ENCODE measurements at regions not wholly inside any gene's neighbourhood (a gene's known extent, or its start where the extent isn't known, plus 50 kb on each side); places are given as distances from the start of the nearest gene placed in this dataset.

DNA sequence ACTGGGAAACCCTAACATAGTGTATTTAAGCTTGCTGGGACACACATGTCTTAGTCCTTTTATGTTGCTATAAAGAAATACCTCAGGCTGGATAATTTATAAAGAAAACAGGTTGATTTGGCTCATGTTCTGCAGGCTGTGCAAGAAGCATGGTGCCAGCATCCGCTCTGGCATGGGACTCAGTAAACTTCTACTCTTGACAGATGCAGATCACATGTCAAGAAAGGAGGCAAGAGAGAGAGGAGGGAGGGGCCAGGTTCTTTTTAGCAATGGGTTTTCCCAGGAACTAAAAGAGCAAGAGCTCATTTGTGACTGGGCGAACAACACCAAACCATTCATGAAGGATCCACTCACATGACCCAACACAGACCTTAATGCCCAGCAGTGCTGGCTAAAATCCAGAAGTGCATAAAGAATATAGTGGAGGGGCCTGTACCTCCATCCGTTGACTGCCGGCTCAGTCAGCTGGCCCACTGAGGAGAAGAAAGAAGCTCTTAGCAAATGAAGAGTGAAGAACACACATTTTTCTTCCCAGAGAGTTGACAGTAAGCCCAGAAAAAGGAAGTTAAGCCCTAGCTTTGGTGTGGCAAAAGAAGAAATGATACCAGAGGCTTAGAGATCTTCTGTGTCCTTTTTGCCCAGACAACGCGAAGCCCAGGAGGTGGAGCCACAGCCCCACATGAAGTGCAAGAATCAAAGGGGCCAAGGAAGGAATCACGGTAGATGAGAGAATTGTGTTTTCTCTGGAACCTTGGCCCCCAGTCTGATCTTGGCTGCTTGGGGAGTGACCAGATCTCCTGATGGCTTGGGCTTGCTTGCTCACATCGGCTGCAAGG, 183.5 kb upstream of the FAM98A start:
- Histone ChIP-seq H3K4me1 (ENCODE audit: control insufficient read depth, insufficient read depth, low read length, poor library complexity, severe bottlenecking) (no peaks in the 10 kb centered on the region), H3K9me3 (ENCODE audit: control insufficient read depth, low read length) (no peaks in the 10 kb centered on the region), H3K27ac (ENCODE audit: low read depth, low read length, severe bottlenecking) (no peak overlapping the region), H3K36me3 (ENCODE audit: control insufficient read depth, insufficient read depth, low read length) (no peaks in the 10 kb centered on the region), H3K4me3 (ENCODE audit: extremely low read depth, insufficient read depth, low read length, poor library complexity, severe bottlenecking) (no peak overlapping the region)
- 77 to 80% methylated on average over 6 of the region's 8 CpGs for WGBS, 2 experiments (ENCODE audit: insufficient coverage in 2 of 2)

- Histone ChIP-seq H3K4me3 (ENCODE audit: extremely low read depth, insufficient read depth, low read length, poor library complexity, severe bottlenecking) (no peak overlapping the region), H3K9me3 (ENCODE audit: control insufficient read depth, low read length) (peaks cover 5% of the 10 kb centered on the region), H3K4me1 (ENCODE audit: control insufficient read depth, insufficient read depth, low read length, poor library complexity, severe bottlenecking) (no peaks in the 10 kb centered on the region), H3K27ac (ENCODE audit: low read depth, low read length, severe bottlenecking) (no peak overlapping the region), H3K36me3 (ENCODE audit: control insufficient read depth, insufficient read depth, low read length) (no peaks in the 10 kb centered on the region)
- 80 to 100% methylated on average over 1 to 2 of the region's 3 CpGs for WGBS, 2 experiments (ENCODE audit: insufficient coverage in 2 of 2)
Measured at GRCh38 chr2:33777786-33778185, 178.7 kb upstream of the FAM98A start.

- H3K36me3 ChIP-seq (ENCODE audit: control insufficient read depth, insufficient read depth, low read length) = no peaks in the 10 kb centered on the region
- no peak overlapping the region for H3K27ac ChIP-seq (ENCODE audit: low read depth, low read length, severe bottlenecking)
- no peaks in the 10 kb centered on the region for H3K4me1 ChIP-seq (ENCODE audit: control insufficient read depth, insufficient read depth, low read length, poor library complexity, severe bottlenecking)
- no peak overlapping the region for H3K4me3 ChIP-seq (ENCODE audit: extremely low read depth, insufficient read depth, low read length, poor library complexity, severe bottlenecking)
- 92 to 95% methylated on average over 17 to 18 of the region's 21 CpGs for WGBS, 2 experiments (ENCODE audit: insufficient coverage in 2 of 2)
- H3K9me3 ChIP-seq (ENCODE audit: control insufficient read depth, low read length) = peaks cover 5% of the 10 kb centered on the region
Measured at GRCh38 chr2:33775306-33775705, 176.2 kb upstream of the FAM98A start.

GRCh38 chr2:33770023-33770422, 170.9 kb upstream of the FAM98A start:
- 93 to 100% methylated on average over 2 of the region's 2 CpGs for WGBS, 2 experiments (ENCODE audit: insufficient coverage in 2 of 2)
- Histone ChIP-seq H3K27ac (ENCODE audit: low read depth, low read length, severe bottlenecking) (no peak overlapping the region), H3K36me3 (ENCODE audit: control insufficient read depth, insufficient read depth, low read length) (no peaks in the 10 kb centered on the region), H3K9me3 (ENCODE audit: control insufficient read depth, low read length) (peaks cover under 1% of the 10 kb centered on the region), H3K4me3 (ENCODE audit: extremely low read depth, insufficient read depth, low read length, poor library complexity, severe bottlenecking) (no peak overlapping the region), H3K4me1 (ENCODE audit: control insufficient read depth, insufficient read depth, low read length, poor library complexity, severe bottlenecking) (no peaks in the 10 kb centered on the region)

DNA sequence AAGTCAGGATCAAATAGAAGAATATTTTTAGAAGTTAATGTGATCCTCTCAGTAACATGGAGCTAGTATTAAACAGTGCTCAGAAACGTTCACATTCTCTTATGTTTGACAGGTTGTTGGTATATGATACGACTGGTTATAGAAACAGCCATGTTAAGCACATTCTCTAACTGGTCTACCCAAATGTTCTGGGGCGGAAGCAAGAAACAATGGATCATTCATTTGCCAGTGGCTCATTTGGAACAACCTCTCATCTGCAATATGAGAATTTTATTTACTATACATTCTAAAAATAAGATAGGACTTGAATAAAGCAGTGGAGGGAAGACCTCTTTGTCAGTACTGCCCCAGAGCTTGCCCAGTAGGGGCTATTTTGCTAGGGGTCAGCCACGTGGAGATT, 167.1 kb upstream of the FAM98A start:
- Histone ChIP-seq H3K4me1 (ENCODE audit: control insufficient read depth, insufficient read depth, low read length, poor library complexity, severe bottlenecking) (no peaks in the 10 kb centered on the region), H3K9me3 (ENCODE audit: control insufficient read depth, low read length) (no peaks in the 10 kb centered on the region), H3K4me3 (ENCODE audit: extremely low read depth, insufficient read depth, low read length, poor library complexity, severe bottlenecking) (no peak overlapping the region), H3K36me3 (ENCODE audit: control insufficient read depth, insufficient read depth, low read length) (no peaks in the 10 kb centered on the region), H3K27ac (ENCODE audit: low read depth, low read length, severe bottlenecking) (no peak overlapping the region)
- WGBS, 2 experiments (ENCODE audit: insufficient coverage in 2 of 2) = 69 to 87% methylated on average over 2 to 4 of the region's 4 CpGs

DNA sequence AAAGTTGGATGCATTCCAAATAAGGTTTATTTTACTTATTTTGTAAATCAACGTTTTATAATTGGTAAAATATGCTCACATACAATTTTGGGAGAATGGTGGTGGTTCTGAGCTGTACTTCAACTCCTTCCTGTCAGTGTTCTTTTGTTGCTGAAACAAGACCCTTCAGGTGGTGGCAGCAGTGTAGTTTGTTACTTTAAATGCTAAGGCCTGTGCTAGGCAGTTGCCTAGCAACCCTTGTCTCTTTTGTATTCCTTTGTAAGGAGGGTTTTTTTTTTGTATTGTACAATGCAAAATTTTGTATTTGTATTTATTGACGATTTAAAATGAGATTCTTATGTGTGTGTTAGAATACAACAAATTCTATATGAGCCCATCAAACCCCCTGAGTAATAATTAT, 166.0 kb upstream of the FAM98A start:
- no CpG with 5 or more reads among the region's 2 CpGs for whole genome bisulfite sequencing, 2 experiments (ENCODE audit: insufficient coverage in 2 of 2)
- H3K27ac ChIP-seq (ENCODE audit: low read depth, low read length, severe bottlenecking) = no peak overlapping the region
- H3K36me3 ChIP-seq (ENCODE audit: control insufficient read depth, insufficient read depth, low read length) = no peaks in the 10 kb centered on the region
- H3K9me3 ChIP-seq (ENCODE audit: control insufficient read depth, low read length) = no peaks in the 10 kb centered on the region
- no peaks in the 10 kb centered on the region for H3K4me1 ChIP-seq (ENCODE audit: control insufficient read depth, insufficient read depth, low read length, poor library complexity, severe bottlenecking)
- H3K4me3 ChIP-seq (ENCODE audit: extremely low read depth, insufficient read depth, low read length, poor library complexity, severe bottlenecking) = no peak overlapping the region

GRCh38 chr2:33764551-33764950, 165.5 kb upstream of the FAM98A start:
- no peak overlapping the region for H3K27ac ChIP-seq (ENCODE audit: low read depth, low read length, severe bottlenecking)
- no peaks in the 10 kb centered on the region for H3K4me1 ChIP-seq (ENCODE audit: control insufficient read depth, insufficient read depth, low read length, poor library complexity, severe bottlenecking)
- no peaks in the 10 kb centered on the region for H3K9me3 ChIP-seq (ENCODE audit: control insufficient read depth, low read length)
- no peaks in the 10 kb centered on the region for H3K36me3 ChIP-seq (ENCODE audit: control insufficient read depth, insufficient read depth, low read length)
- WGBS, 2 experiments (ENCODE audit: insufficient coverage in 2 of 2) = 80% methylated on average over 1 of the region's 5 CpGs; no CpG with 5 or more reads in 1 of the 2 experiments
- no peak overlapping the region for H3K4me3 ChIP-seq (ENCODE audit: extremely low read depth, insufficient read depth, low read length, poor library complexity, severe bottlenecking)

DNA sequence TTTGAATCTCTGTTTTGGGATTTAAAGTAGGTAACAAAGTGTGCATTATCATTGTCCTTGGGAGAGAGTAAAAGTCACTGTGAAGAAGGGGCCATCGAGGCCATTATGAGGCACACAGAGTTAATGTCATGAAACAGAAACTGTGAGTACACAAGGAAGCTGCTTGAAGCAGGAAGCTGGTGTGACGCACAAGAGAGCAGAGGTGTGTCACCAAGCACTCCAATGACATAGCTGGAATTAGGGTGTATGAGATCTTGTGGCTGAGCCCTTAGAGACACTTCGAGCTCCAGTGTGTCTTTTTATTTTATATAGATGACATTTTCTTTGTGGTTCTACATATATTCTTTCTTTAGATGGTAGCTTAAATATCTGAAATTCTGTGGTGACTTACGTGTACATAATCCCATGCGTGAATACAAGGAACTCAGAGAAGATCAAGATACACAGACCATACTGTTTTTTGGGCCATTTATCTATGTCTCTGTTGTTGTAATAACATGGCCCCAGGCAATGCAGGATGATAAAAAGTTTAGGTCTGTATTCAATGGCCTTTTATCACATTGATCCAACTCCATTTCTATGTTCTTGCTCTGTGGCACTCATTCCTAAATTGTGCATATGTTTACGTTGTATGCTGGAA, 164.7 kb upstream of the FAM98A start:
- no peaks in the 10 kb centered on the region for H3K36me3 ChIP-seq (ENCODE audit: control insufficient read depth, insufficient read depth, low read length)
- H3K4me3 ChIP-seq (ENCODE audit: extremely low read depth, insufficient read depth, low read length, poor library complexity, severe bottlenecking) = no peak overlapping the region
- H3K4me1 ChIP-seq (ENCODE audit: control insufficient read depth, insufficient read depth, low read length, poor library complexity, severe bottlenecking) = no peaks in the 10 kb centered on the region
- WGBS, 2 experiments (ENCODE audit: insufficient coverage in 2 of 2) = 78 to 91% methylated on average over 2 to 4 of the region's 6 CpGs
- H3K27ac ChIP-seq (ENCODE audit: low read depth, low read length, severe bottlenecking) = no peak overlapping the region
- H3K9me3 ChIP-seq (ENCODE audit: control insufficient read depth, low read length) = no peaks in the 10 kb centered on the region

GRCh38 chr2:33762636-33763035, 163.5 kb upstream of the FAM98A start:
- H3K9me3 ChIP-seq (ENCODE audit: control insufficient read depth, low read length) = no peaks in the 10 kb centered on the region
- H3K36me3 ChIP-seq (ENCODE audit: control insufficient read depth, insufficient read depth, low read length) = no peaks in the 10 kb centered on the region
- H3K27ac ChIP-seq (ENCODE audit: low read depth, low read length, severe bottlenecking) = no peak overlapping the region
- no peaks in the 10 kb centered on the region for H3K4me1 ChIP-seq (ENCODE audit: control insufficient read depth, insufficient read depth, low read length, poor library complexity, severe bottlenecking)
- H3K4me3 ChIP-seq (ENCODE audit: extremely low read depth, insufficient read depth, low read length, poor library complexity, severe bottlenecking) = no peak overlapping the region
- WGBS, 2 experiments (ENCODE audit: insufficient coverage in 2 of 2) = 83 to 92% methylated on average over 1 to 2 of the region's 3 CpGs

GRCh38 chr2:33746208-33746800, 147.2 kb upstream of the FAM98A start:
- Histone ChIP-seq H3K9me3 (ENCODE audit: control insufficient read depth, low read length) (no peaks in the 10 kb centered on the region), H3K36me3 (ENCODE audit: control insufficient read depth, insufficient read depth, low read length) (no peaks in the 10 kb centered on the region), H3K27ac (ENCODE audit: low read depth, low read length, severe bottlenecking) (no peak overlapping the region), H3K4me3 (ENCODE audit: extremely low read depth, insufficient read depth, low read length, poor library complexity, severe bottlenecking) (no peak overlapping the region), H3K4me1 (ENCODE audit: control insufficient read depth, insufficient read depth, low read length, poor library complexity, severe bottlenecking) (no peaks in the 10 kb centered on the region)
- WGBS, 2 experiments (ENCODE audit: insufficient coverage in 2 of 2) = 60% methylated on average over 1 of the region's 2 CpGs

DNA sequence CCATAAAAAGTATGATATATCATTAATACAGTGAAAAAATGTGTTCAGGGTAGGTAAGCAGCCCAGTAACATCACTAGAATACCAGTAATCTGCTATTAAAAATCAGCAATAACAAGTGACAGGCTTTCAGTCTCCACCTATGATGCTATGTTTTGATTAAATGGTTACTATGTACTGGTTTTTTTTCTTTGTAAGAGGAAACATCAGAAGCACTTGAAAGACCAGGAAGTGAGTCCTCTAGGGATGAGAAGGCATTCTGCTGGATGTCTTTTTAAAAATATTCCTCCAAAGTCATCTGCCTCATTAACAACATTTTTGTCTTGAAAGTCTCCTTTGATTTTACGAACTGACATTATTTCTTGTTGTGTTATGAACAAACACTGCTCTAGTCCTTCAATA, 136.0 kb upstream of the FAM98A start:
- Histone ChIP-seq H3K36me3 (ENCODE audit: control insufficient read depth, insufficient read depth, low read length) (no peaks in the 10 kb centered on the region), H3K9me3 (ENCODE audit: control insufficient read depth, low read length) (no peaks in the 10 kb centered on the region), H3K4me3 (ENCODE audit: extremely low read depth, insufficient read depth, low read length, poor library complexity, severe bottlenecking) (no peak overlapping the region), H3K4me1 (ENCODE audit: control insufficient read depth, insufficient read depth, low read length, poor library complexity, severe bottlenecking) (no peaks in the 10 kb centered on the region), H3K27ac (ENCODE audit: low read depth, low read length, severe bottlenecking) (no peak overlapping the region)
- WGBS, 2 experiments (ENCODE audit: insufficient coverage in 2 of 2) = 83% methylated on average over 1 of the region's 1 CpG; no CpG with 5 or more reads in 1 of the 2 experiments
